Aorta (tissue), 5 donors: ENCODE measurements at regions not wholly inside any gene's neighbourhood (a gene's known extent, or its start where the extent isn't known, plus 50 kb on each side); places are given as distances from the start of the nearest gene placed in this dataset.

Source experiments
- ATAC-seq: fragments of 200-7000 bp; cut with Tn5 transposase; one replicate; pipeline ENCODE4 v1.9.1; 2022; ENCODE audit warnings: moderate library complexity; ENCODE audit not compliant: low FRiP score
- DNase-seq, 2 donors: peaks; one replicate each; pipeline ENCODE4 v3.0.0-alpha.2; 2020
- H3K27ac ChIP-seq, 2 donors: one replicate each; pipeline ENCODE4 v1.5.1; 2013; ENCODE audit warnings: low read length in 2 of 2, mild to moderate bottlenecking in 2 of 2, moderate library complexity in 2 of 2, control low read depth in 1 of 2, inconsistent platforms in 1 of 2, low read depth in 1 of 2
- H3K27me3 ChIP-seq, 2 donors: one replicate each; pipeline ENCODE4 v1.6.1; 2013; ENCODE audit warnings: control low read depth in 1 of 2, low read length in 1 of 2, mild to moderate bottlenecking in 1 of 2, moderate library complexity in 1 of 2; ENCODE audit not compliant: insufficient read depth in 2 of 2, control insufficient read depth in 1 of 2
- H3K36me3 ChIP-seq, 2 donors: one replicate each; pipeline ENCODE4 v1.6.1; 2013; ENCODE audit warnings: control low read depth in 1 of 2, low read length in 1 of 2, mild to moderate bottlenecking in 1 of 2; ENCODE audit not compliant: insufficient read depth in 2 of 2, control insufficient read depth in 1 of 2
- H3K4me1 ChIP-seq, 2 donors: one replicate each; pipeline ENCODE4 v1.6.1; 2013; ENCODE audit warnings: low read length in 2 of 2, control low read depth in 1 of 2, mild to moderate bottlenecking in 1 of 2, moderate library complexity in 1 of 2; ENCODE audit not compliant: insufficient read depth in 2 of 2, control insufficient read depth in 1 of 2
- H3K4me3 ChIP-seq, 2 donors: one replicate each; pipeline ENCODE4 v1.5.1; 2013; ENCODE audit warnings: low read length in 2 of 2, control low read depth in 1 of 2, mild to moderate bottlenecking in 1 of 2
- H3K9me3 ChIP-seq: one replicate; pipeline ENCODE4 v1.6.1; 2013; ENCODE audit warnings: mild to moderate bottlenecking, low read length; ENCODE audit not compliant: control insufficient read depth
- WGBS, 2 donors: extraction: QIAGEN DNeasy Blood & Tissue Kit; methylation state at CpG; one replicate each; pipeline ENCODE4 v1.1.7; 2013; 5-methylcytosine and 5-hydroxymethylcytosine counted together
- intact Hi-C, 2 donors: fragments of 100-400 bp; cut with DNase I; formaldehyde crosslinking; loops; one replicate each; pipeline versions ENCODE4 v1.14.2 to v1.15.0; 2022
- donor health status: healthy with polysubstance abuse.
- donor health status: Bipolar disorder and iron deficiency.
- donor health status: DM: no; HTN: no; CAD: no.
- donor health status: DM: no; HTN: no; CAD: no.
- donor health status: DM: yes; HTN: yes; CAD: no.

DNA sequence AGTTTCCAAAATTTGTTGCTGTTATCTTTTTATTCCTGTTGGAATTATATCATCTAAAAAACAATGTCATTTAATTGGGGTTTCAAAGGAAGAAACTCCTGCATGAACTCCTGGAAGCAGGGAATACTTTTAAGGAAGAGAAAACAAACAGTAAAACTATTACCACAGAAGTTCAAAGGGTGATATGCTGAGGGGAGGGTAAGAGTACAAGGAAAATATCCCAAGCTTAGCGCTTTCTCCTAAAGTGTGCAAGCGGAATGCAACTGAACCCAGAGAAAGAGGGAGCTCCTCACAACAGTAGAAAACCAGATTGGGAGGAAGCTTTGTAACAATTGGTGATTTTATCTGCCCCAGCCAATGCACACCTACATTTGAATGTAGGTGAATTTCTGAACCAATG lies 175.1 kb downstream of the NUFIP1 start:
- Histone ChIP-seq H3K27ac (no peak overlapping the region), H3K36me3 (no peaks in the 10 kb centered on the region), H3K4me1 (peaks cover 7 to 11% of the 10 kb centered on the region in 2 donors), H3K27me3 (no peaks in the 10 kb centered on the region), H3K4me3 (no peak overlapping the region), H3K9me3 (no peaks in the 10 kb centered on the region)
- ATAC-seq (no peak), DNase-seq (no peak)
- intact Hi-C loops = loop anchor here in 1 of 2 donors (5.0 kb wide), 1 partner anchor 92 kb away; no protein-coding TSS in a partner anchor
- WGBS, 2 donors = 97 to 98% methylated on average over 2 of the region's 2 CpGs

DNA sequence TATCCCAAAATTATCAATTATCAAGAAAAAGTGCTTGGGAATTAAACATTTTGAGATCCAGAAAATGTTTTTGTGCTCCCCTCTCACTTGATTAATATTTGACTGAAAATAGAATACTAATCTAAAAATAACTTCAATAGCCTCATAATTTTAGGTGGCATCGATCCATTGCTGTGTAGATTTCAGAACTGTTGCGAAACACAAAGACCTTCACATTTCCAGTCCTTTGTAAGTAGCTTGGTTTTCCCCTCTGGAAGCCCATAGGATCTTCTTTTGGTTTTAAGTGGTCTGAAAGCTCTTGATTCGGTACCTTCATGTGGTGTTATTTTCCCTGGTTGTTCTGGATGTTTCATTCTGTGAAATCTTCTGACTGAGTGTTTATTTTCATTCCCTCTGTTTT lies 176.5 kb downstream of the NUFIP1 start:
- DNase-seq = no peak

DNA sequence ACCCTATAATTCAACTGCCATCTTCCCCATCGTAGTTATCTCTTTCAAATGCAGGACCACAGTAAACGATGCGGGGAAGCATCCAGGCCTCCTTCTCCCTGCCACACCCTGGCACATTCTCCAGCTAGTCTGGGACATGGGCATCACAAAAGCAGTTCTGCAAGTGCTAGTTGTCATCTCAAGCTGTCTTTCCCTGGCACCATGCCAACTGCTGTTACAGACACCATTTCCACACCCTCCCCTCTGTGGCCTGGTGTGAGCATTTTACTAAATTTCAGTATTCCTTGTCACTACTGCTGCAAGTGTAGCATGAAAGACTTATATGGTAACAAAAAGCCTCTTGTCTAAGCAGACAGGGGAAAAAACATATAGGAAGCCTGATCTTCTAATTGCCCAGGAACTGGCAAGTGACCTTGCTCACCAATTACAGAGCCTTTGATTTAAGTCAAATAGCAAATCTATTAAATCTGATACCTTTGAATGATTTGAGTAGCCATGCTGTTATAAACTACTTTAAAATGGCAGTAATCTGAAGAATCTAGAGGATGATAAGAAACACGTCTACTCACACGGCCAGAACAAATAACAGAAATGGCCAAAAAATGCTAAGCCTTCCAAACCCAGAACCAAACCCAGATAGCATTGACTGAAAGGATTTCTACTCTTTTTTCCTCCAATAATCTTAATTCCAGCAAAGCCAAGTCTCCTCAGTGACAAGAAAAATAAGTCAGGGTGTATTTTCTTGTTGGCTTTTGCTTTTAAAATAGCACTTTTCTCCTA lies 179.0 kb downstream of the NUFIP1 start:
- Histone ChIP-seq H3K36me3 (no peaks in the 10 kb centered on the region), H3K27me3 (no peaks in the 10 kb centered on the region), H3K4me1 (peaks cover 7 to 11% of the 10 kb centered on the region in 2 donors), H3K4me3 (no peak overlapping the region), H3K27ac (peak overlapping the region; percentile 50 to 64), H3K9me3 (no peaks in the 10 kb centered on the region)
- intact Hi-C loops = loop anchor here in 1 of 2 donors (5.0 kb wide), 1 partner anchor 88 kb away; no protein-coding TSS in a partner anchor
- ATAC-seq (no peak), DNase-seq (peak in 1 of 2 donors; percentile 57)
- 44 to 45% methylated on average over 5 of the region's 5 CpGs for WGBS, 2 donors

More for the DNA sequence above, 176.5 kb downstream of the NUFIP1 start:
- 10 to 22% methylated on average over 3 of the region's 3 CpGs for WGBS, 2 donors
- Histone ChIP-seq H3K4me3 (no peak overlapping the region), H3K4me1 (peaks cover 7 to 11% of the 10 kb centered on the region in 2 donors), H3K9me3 (no peaks in the 10 kb centered on the region), H3K27me3 (no peaks in the 10 kb centered on the region), H3K36me3 (no peaks in the 10 kb centered on the region), H3K27ac (no peak overlapping the region)
- intact Hi-C loops = loop anchor here in 1 of 2 donors (5.0 kb wide), 1 partner anchor 91 kb away; no protein-coding TSS in a partner anchor
- ATAC-seq = no peak

GRCh38 chr13:44809190-44809589 lies 180.1 kb downstream of the NUFIP1 start:
- H3K27ac ChIP-seq = peak overlapping the region in 1 of 2 donors; percentile 14
- H3K9me3 ChIP-seq = no peaks in the 10 kb centered on the region
- no peak for ATAC-seq
- no peak overlapping the region for H3K4me3 ChIP-seq
- DNase-seq = no peak
- intact Hi-C loops = no loop called here
- peaks cover 7 to 11% of the 10 kb centered on the region in 2 donors for H3K4me1 ChIP-seq
- H3K27me3 ChIP-seq = no peaks in the 10 kb centered on the region
- no peaks in the 10 kb centered on the region for H3K36me3 ChIP-seq
- WGBS, 2 donors = 80 to 86% methylated on average over 9 of the region's 9 CpGs

DNA sequence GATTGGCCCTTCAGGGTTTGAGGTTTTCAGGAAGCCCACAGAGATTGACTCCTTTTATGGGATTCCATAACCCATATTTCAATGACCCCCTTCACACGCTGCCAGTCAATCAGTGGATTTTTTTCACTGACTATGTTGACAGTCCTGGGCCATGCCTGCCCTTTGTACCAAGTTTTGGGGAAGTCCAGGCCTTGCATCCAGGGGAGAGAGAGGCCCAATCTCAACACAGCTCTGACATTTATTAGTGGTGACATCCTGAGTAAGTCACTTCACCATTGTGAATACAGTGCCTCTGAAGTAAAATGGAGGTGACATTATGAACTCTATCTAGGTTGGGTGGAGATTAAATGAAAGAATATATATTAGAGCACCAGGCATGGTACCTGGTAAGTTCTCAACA lies 181.1 kb downstream of the NUFIP1 start:
- intact Hi-C loops = no loop called here
- WGBS, 2 donors = 50 to 100% methylated on average over 1 of the region's 1 CpG

GRCh38 chr13:44807449-44808034 lies 181.7 kb downstream of the NUFIP1 start:
- 95 to 100% methylated on average over 5 of the region's 5 CpGs for WGBS, 2 donors
- ATAC-seq (no peak), DNase-seq (no peak)
- Histone ChIP-seq H3K36me3 (no peaks in the 10 kb centered on the region), H3K27ac (no peak overlapping the region), H3K27me3 (no peaks in the 10 kb centered on the region), H3K9me3 (no peaks in the 10 kb centered on the region), H3K4me3 (no peak overlapping the region), H3K4me1 (peaks cover 5% of the 10 kb centered on the region in 2 donors)
- intact Hi-C loops = no loop called here

More for the DNA sequence above, 181.1 kb downstream of the NUFIP1 start:
- peaks cover 7% of the 10 kb centered on the region in 2 donors for H3K4me1 ChIP-seq
- no peaks in the 10 kb centered on the region for H3K9me3 ChIP-seq
- H3K27ac ChIP-seq = no peak overlapping the region
- no peak overlapping the region for H3K4me3 ChIP-seq
- H3K36me3 ChIP-seq = no peaks in the 10 kb centered on the region
- no peak for ATAC-seq
- no peak for DNase-seq
- H3K27me3 ChIP-seq = no peaks in the 10 kb centered on the region

GRCh38 chr13:44806826-44807225 lies 182.4 kb downstream of the NUFIP1 start:
- no peaks in the 10 kb centered on the region for H3K36me3 ChIP-seq
- H3K27ac ChIP-seq = peak overlapping the region in 1 of 2 donors; percentile 2
- peaks cover 4 to 5% of the 10 kb centered on the region in 2 donors for H3K4me1 ChIP-seq
- intact Hi-C loops = no loop called here
- ATAC-seq (peak; percentile 74), DNase-seq (peak in 1 of 2 donors; percentile 52)
- H3K27me3 ChIP-seq = no peaks in the 10 kb centered on the region
- H3K9me3 ChIP-seq = no peaks in the 10 kb centered on the region
- 19 to 23% methylated on average over 10 of the region's 10 CpGs for WGBS, 2 donors
- no peak overlapping the region for H3K4me3 ChIP-seq

DNA sequence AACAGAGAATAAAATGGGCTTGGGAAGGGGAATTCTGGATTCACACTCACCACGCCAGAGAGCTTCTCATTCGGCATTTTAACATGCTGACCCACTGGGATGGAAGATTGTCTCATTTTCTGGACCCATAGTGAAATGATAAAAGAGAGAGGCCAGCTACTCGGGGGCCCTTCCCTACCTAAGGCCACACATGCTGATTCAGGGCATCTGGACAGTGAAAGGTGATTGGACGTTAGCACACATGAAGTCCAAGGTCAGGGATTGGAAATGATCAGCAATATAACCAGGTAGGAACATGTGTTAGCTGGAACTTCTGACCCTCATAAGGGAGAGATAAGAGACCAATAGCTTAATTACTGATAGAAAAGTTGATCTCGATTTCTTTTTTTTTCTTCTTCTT lies 183.7 kb downstream of the NUFIP1 start:
- WGBS, 2 donors = 97 to 99% methylated on average over 5 of the region's 5 CpGs

More for the DNA sequence above, 183.7 kb downstream of the NUFIP1 start:
- ATAC-seq (no peak), DNase-seq (no peak)
- peaks cover 4 to 5% of the 10 kb centered on the region in 2 donors for H3K4me1 ChIP-seq
- no peak overlapping the region for H3K27ac ChIP-seq
- intact Hi-C loops = no loop called here
- H3K27me3 ChIP-seq = no peaks in the 10 kb centered on the region
- H3K4me3 ChIP-seq = no peak overlapping the region
- H3K9me3 ChIP-seq = no peaks in the 10 kb centered on the region
- no peaks in the 10 kb centered on the region for H3K36me3 ChIP-seq
